Right lung (tissue), 2 donors: ENCODE measurements at regions not wholly inside any gene's neighbourhood (a gene's known extent, or its start where the extent isn't known, plus 50 kb on each side); places are given as distances from the start of the nearest gene placed in this dataset.

Experiments used
- DNase-seq, 2 donors: peaks; one replicate each; pipeline ENCODE4 v3.0.0-alpha.2; 2013

GRCh38 chr12:76707772-76708171 is 56.1 kb upstream of the ZDHHC17 start:
- DNase-seq: no peak

GRCh38 chr12:76708296-76708695 is 55.6 kb upstream of the ZDHHC17 start:
- no peak for DNase-seq

DNA sequence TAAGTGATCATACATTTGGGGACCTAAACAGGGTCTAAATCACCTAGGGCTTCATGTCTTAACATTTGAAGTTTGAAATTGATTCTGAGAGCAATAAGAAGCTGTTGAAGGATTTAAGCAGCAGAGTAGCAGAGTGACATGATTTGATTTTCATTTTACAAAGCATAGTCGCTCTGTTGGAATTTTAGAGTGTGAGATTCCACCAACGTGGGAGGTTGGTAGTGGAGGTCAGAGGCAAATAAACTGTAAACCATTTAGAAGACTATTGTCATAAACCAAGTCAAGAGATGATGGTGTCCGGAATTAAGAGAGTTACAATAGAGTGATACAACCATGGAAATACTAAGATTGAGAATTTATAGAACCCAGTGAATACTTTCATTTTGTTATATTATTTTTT is 52.7 kb upstream of the ZDHHC17 start:
- DNase-seq: no peak

DNA sequence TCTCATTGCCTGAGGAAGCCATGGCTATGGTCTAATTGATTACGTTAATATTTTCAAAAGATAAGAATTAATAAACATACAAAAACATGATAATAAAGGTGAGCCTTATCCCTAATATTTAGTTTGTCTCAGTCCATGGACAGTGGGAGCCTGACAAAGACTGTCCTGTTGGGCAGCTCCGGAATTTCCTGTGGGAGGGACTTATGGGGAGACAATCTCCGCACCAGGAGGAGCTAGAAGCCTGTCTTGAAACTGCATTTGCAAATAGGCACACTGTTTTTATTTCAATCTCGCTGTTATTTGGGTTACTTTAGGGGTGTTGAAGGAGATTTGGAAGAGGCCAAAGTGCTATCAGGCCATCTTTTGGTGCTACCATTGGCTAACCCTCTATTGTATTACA is 50.8 kb upstream of the ZDHHC17 start:
- DNase-seq: no peak

DNA sequence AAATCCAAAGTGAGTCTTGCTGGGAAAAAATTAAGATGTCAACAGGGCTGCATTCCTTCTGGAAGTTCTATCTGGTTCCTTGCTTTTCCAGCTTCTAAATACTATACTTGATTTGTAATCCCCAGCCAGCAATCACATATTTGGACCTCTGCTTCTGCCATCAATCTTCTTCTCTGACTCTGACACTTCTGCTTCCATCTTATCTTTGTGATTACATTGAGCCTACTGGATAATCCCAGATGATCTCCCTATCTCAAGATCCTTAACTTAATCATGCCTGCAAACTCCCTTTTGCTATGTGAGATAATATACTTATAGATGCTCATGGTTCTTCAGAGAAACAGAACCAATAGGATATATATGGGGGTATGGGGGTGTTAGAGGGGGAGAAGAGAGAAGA is 49.9 kb upstream of the ZDHHC17 start:
- no peak for DNase-seq
